ENCODE measurements at regions not wholly inside any gene's neighbourhood (a gene's known extent, or its start where the extent isn't known, plus 50 kb on each side); places are given as distances from the start of the nearest gene placed in this dataset.

DNA sequence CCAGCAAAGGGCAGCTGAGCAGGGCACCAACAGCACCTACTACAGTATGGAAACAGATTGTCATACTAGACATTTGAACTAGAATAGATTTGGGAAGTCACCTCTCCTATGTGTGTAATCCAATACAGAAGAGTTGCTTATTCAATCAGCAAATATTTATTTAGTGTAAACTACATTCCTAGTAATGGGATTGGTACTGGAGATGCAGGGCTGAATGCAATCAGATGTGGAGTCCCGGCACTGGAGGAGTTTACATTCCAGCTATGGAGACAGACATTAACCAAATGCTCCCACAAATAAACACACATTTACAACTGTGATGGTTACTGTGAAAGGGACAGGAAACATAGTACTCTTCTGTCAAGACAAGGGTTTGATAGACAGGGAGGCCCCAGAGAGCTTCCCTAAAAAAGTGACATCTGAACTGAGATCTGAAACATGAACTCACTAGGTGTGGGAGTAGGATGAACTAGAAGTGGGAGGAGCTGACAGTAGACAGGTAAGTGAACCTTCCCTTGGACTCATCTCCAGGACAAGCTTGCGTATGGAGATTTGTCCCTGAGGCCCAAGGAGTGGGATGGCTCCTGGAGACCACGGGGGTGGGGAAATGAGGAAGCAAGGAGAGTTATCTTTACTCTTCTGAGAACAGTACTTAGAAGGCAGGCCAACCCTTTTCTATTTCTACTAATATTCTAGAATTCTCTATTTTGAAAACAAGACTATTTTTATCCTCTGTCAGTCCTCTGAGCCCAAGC, 420.5 kb downstream of the MAFB start:
- no peak overlapping the region for H3K4me3 Mint-ChIP-seq
- TF ChIP-seq, protein P1, sequence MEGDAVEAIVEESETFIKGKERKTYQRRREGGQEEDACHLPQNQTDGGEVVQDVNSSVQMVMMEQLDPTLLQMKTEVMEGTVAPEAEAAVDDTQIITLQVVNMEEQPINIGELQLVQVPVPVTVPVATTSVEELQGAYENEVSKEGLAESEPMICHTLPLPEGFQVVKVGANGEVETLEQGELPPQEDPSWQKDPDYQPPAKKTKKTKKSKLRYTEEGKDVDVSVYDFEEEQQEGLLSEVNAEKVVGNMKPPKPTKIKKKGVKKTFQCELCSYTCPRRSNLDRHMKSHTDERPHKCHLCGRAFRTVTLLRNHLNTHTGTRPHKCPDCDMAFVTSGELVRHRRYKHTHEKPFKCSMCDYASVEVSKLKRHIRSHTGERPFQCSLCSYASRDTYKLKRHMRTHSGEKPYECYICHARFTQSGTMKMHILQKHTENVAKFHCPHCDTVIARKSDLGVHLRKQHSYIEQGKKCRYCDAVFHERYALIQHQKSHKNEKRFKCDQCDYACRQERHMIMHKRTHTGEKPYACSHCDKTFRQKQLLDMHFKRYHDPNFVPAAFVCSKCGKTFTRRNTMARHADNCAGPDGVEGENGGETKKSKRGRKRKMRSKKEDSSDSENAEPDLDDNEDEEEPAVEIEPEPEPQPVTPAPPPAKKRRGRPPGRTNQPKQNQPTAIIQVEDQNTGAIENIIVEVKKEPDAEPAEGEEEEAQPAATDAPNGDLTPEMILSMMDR (IDR thresholded peaks at IDR 0.05; ENCODE audit: unreplicated experiment), result no peak
- H3K27me3 Mint-ChIP-seq (ENCODE audit: low read depth), result peaks cover 43% of the 10 kb centered on the region
- H3K9me3 Mint-ChIP-seq, result no peaks in the 10 kb centered on the region
- H3K27ac Mint-ChIP-seq, result no peak overlapping the region
- DNase-seq (ENCODE audit: low spot score in 2 of 2, unreplicated experiment in 2 of 2), result no peak
- H3K4me1 Mint-ChIP-seq, result peaks cover 23% of the 10 kb centered on the region
- no peaks in the 10 kb centered on the region for H3K36me3 Mint-ChIP-seq

DNA sequence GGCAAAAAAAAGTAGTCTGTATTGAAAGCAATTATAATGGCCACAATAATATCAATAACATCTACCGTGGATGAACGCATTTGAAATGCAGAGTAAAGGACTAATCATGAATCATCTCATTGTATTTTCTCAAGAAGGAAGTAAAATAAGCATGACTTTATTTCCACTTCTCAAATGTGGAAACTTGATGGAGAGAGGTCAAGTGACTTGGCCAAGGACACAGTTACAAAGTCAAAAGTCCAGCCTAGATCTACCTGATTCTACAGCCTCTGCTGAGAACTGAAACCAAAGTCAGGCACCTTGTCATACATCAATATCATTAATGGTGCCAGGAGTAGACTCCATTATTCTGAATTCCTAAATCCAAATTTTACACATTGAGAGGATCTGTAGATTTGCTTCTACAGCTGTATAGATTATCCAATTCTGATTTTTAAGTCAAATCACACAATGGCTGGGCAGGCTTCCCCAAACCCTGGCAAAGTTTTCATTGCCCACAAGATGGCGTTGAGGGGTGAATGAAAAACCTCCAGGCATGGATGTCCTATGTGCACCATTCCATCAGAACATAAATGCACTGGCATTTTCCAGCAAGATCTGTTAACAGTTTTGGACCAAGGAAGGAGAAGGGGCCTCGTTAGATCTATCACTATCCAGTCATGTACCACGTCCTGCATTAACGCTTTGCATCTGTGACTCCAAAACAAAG, 423.1 kb downstream of the MAFB start:
- H3K9me3 Mint-ChIP-seq, result no peaks in the 10 kb centered on the region
- H3K4me1 Mint-ChIP-seq, result peaks cover 29% of the 10 kb centered on the region
- no peaks in the 10 kb centered on the region for H3K36me3 Mint-ChIP-seq
- DNase-seq (ENCODE audit: low spot score in 2 of 2, unreplicated experiment in 2 of 2), result no peak
- H3K27ac Mint-ChIP-seq, result no peak overlapping the region
- H3K4me3 Mint-ChIP-seq, result no peak overlapping the region
- TF ChIP-seq, protein P1 (IDR thresholded peaks at IDR 0.05; ENCODE audit: unreplicated experiment), result peak; percentile 26
- peaks cover 26% of the 10 kb centered on the region for H3K27me3 Mint-ChIP-seq (ENCODE audit: low read depth)

DNA sequence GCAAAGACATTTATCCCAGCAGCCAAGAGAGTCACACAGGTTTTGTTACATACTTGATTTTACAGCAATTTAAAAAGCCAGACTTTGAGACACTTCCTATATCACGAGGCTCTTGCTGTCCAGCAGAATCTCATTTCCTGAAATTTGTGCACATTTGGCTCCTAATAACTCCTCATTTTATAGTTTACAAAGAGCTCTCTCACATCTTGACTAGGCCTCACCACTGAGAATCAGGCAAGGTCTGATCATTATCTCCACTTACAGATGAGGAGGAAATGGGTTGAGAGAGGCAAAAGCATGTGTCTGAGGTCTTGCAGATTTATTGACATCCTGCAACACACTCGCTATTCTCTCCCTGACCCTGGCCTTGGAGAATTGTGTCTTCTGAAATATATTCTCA, 426.8 kb downstream of the MAFB start:
- Mint-ChIP-seq H3K4me3 (no peak overlapping the region), H3K9me3 (no peaks in the 10 kb centered on the region), H3K27ac (peak overlapping the region; percentile 11), H3K27me3 (ENCODE audit: low read depth) (no peaks in the 10 kb centered on the region), H3K36me3 (no peaks in the 10 kb centered on the region), H3K4me1 (peaks cover 26% of the 10 kb centered on the region)
- TF ChIP-seq, protein P1 (IDR thresholded peaks at IDR 0.05; ENCODE audit: unreplicated experiment), result no peak
- DNase-seq (ENCODE audit: low spot score in 2 of 2, unreplicated experiment in 2 of 2), result no peak

DNA sequence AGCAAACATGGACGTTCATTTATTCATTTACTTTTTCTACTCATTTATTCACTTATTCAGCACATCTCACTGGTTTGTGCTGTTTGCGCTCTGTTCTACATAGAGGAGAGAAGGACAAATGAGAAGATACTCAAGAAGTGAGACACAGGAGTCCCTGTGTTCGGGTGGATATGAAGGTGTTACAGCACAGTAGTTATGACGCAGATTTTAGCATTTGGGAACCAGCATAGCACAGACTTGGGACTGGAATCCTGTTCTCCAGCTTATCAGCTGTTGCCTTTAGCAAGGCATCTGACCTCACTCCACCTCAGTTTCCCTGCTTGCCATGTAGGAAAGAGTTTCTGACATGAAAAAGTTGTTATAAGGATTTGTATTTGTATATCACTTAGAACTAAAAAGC, 430.1 kb downstream of the MAFB start:
- H3K9me3 Mint-ChIP-seq, result no peaks in the 10 kb centered on the region
- no peak for DNase-seq (ENCODE audit: low spot score in 2 of 2, unreplicated experiment in 2 of 2)
- TF ChIP-seq, protein P1 (IDR thresholded peaks at IDR 0.05; ENCODE audit: unreplicated experiment), result no peak
- H3K27me3 Mint-ChIP-seq (ENCODE audit: low read depth), result no peaks in the 10 kb centered on the region
- H3K36me3 Mint-ChIP-seq, result no peaks in the 10 kb centered on the region
- H3K4me3 Mint-ChIP-seq, result no peak overlapping the region
- H3K4me1 Mint-ChIP-seq, result peaks cover 20% of the 10 kb centered on the region
- H3K27ac Mint-ChIP-seq, result no peak overlapping the region

DNA sequence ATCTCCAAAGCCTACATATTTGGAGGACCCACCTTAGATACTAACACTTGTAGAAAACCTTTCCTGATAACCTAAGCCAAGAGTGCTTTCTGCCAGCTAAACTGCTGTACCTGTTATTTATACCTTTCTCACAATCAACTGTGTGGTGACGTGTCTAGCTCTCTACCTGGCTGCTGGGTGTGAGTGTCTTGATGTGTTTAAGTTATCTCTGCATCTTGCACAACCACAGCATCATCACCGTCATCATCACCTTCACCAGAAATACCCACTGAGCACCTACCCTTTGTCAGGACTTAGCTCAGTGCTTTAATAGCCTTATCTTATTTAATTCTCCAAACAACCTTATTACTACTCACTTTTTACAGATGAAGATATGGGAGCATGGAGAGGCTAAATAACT, 431.3 kb downstream of the MAFB start:
- Mint-ChIP-seq H3K27me3 (ENCODE audit: low read depth) (no peaks in the 10 kb centered on the region), H3K27ac (no peak overlapping the region), H3K36me3 (no peaks in the 10 kb centered on the region), H3K4me1 (peaks cover 13% of the 10 kb centered on the region), H3K9me3 (no peaks in the 10 kb centered on the region), H3K4me3 (no peak overlapping the region)
- TF ChIP-seq, protein P1 (IDR thresholded peaks at IDR 0.05; ENCODE audit: unreplicated experiment), result no peak
- DNase-seq (ENCODE audit: low spot score in 2 of 2, unreplicated experiment in 2 of 2), result no peak

Data from mesothelial cell of epicardium (in vitro differentiated cells).